K562 (cell line): ENCODE measurements at regions not wholly inside any gene's neighbourhood (a gene's known extent, or its start where the extent isn't known, plus 50 kb on each side); places are given as distances from the start of the nearest gene placed in this dataset.
A peak's percentile ranks its signal among the peaks of the same experiment; 100 is the strongest.

Experiments used
- ATAC-seq: fragments of 200-7000 bp; cut with Tn5 transposase; 3 replicates; pipeline ENCODE4 v1.9.1; 2020; ENCODE audit warnings: moderate library complexity
- BruUV-seq: library from RNA; stranded (reverse); fragments of 400-500 nt; replicated peaks from 2 replicates; lab custom pipeline; 2021; lab: Mats Ljungman, UMichigan
- CTCF ChIA-PET: fragments of 300-600 bp; formaldehyde crosslinking; extraction: SDS; loops from one replicate; lab custom pipeline; 2021; ENCODE audit warnings: low intra/inter-chr PET ratio; lab: Yijun Ruan, JAX
- POLR2A ChIA-PET: fragments of 300-600, 350-650 bp; sonication (Branson Sonifier 250); formaldehyde crosslinking; extraction: SDS; loops from one replicate; lab custom pipeline; 2021; ENCODE audit warnings: antibody characterized with exemption, inconsistent platforms; lab: Yijun Ruan, JAX
- DNase-seq, 4 experiments: peaks; one replicate each; pipeline versions ENCODE4 v3.0.0 to v3.0.0-alpha.2; 2011 to 2018; ENCODE audit warnings: low spot score in 3 of 4, mixed read lengths in 3 of 4; ENCODE audit errors: extremely low read depth in 1 of 4
- FAIRE-seq: peaks from 2 replicates; lab custom pipeline; 2011; peaks lifted over from hg19 to GRCh38; lab: Jason Lieb, UNC
- H2AFZ ChIP-seq: 2 replicates; pipeline ENCODE4 v1.6.0; 2011; ENCODE audit warnings: low read depth, low read length, control low read depth, inconsistent platforms
- H3K27ac ChIP-seq: fragments of 200-600 bp; 3 replicates; pipeline ENCODE4 v1.8.0; 2011; ENCODE audit warnings: low read depth, mild to moderate bottlenecking, control low read depth, inconsistent platforms, low read length, moderate library complexity, mixed read lengths; ENCODE audit errors: extremely low read depth
- H3K27me3 ChIP-seq, 2 experiments: fragments of 300-600 bp in 1 of 2; 2 replicates in 1 of 2; 3 replicates in 1 of 2; pipeline versions ENCODE4 v1.6.0 to v1.8.0; 2011; ENCODE audit warnings: inconsistent platforms in 2 of 2, low read length in 2 of 2, mild to moderate bottlenecking in 1 of 2, mixed read lengths in 1 of 2, moderate library complexity in 1 of 2; ENCODE audit not compliant: control insufficient read depth in 2 of 2, insufficient read depth in 2 of 2
- H3K36me3 ChIP-seq: fragments of 300-600 bp; 3 replicates; pipeline ENCODE4 v1.8.0; 2011; ENCODE audit warnings: mild to moderate bottlenecking, low read length, inconsistent platforms; ENCODE audit not compliant: control insufficient read depth, insufficient read depth
- H3K4me1 ChIP-seq, 2 experiments: fragments of 200-600 bp in 1 of 2; replicated peaks in 1 of 2; 2 replicates in 1 of 2; 3 replicates in 1 of 2; pipeline versions ENCODE4 v1.5.1 to v1.8.0; 2011; ENCODE audit warnings: inconsistent platforms in 2 of 2, low read length in 2 of 2, mild to moderate bottlenecking in 1 of 2, mixed read lengths in 1 of 2, moderate library complexity in 1 of 2; ENCODE audit not compliant: control insufficient read depth in 2 of 2, insufficient read depth in 2 of 2
- H3K4me2 ChIP-seq: 2 replicates; pipeline ENCODE4 v1.6.1; 2011; ENCODE audit warnings: low read length, control low read depth, inconsistent platforms, mixed read lengths; ENCODE audit not compliant: insufficient read depth
- H3K4me3 ChIP-seq: fragments of 200-600 bp; sonication (generic), shearing (Covaris generic); 2 replicates; pipeline ENCODE4 v1.5.1; 2016; ENCODE audit warnings: control low read depth, inconsistent platforms
- H3K79me2 ChIP-seq: fragments of 200-600 bp; 3 replicates; pipeline ENCODE4 v1.8.0; 2011; ENCODE audit warnings: low read length, inconsistent platforms; ENCODE audit not compliant: control insufficient read depth, insufficient read depth
- H3K9ac ChIP-seq, 2 experiments: 2 replicates each; pipeline versions ENCODE4 v1.6.0 to v1.6.1; 2011; ENCODE audit warnings: low read depth in 2 of 2, low read length in 2 of 2, control low read depth in 1 of 2, inconsistent platforms in 1 of 2, mild to moderate bottlenecking in 1 of 2, mixed read lengths in 1 of 2; ENCODE audit not compliant: insufficient read depth in 1 of 2
- H3K9me1 ChIP-seq: one replicate; pipeline ENCODE4 v1.6.0; 2011; ENCODE audit warnings: inconsistent platforms, mild to moderate bottlenecking, low read length, moderate library complexity; ENCODE audit not compliant: control insufficient read depth, insufficient read depth
- H3K9me3 ChIP-seq: replicated peaks from 2 replicates; pipeline ENCODE4 v1.5.1; 2011; ENCODE audit warnings: low read depth, low read length, inconsistent platforms; ENCODE audit not compliant: control insufficient read depth, insufficient read depth
- H4K20me1 ChIP-seq: replicated peaks from 2 replicates; pipeline ENCODE4 v1.6.1; 2011; ENCODE audit warnings: low read length, inconsistent platforms, mixed read lengths; ENCODE audit not compliant: control insufficient read depth, insufficient read depth
- CCNT2 ChIP-seq: IDR thresholded peaks from 2 replicates; pipeline ENCODE4 v1.6.1; 2011; ENCODE audit warnings: borderline replicate concordance, low read depth, mild to moderate bottlenecking, moderate library complexity, mixed read lengths, low read length; ENCODE audit not compliant: insufficient read length; ENCODE audit errors: extremely low read depth
- CEBPG ChIP-seq, 3 experiments: fragments of 200-800 bp in 1 of 3; sonication (Bioruptor generic) in 1 of 3; sonication (generic) in 1 of 3; formaldehyde crosslinking in 1 of 3; IDR thresholded peaks in 2 of 3; conservative IDR thresholded peaks in 1 of 3; 2 replicates each; pipeline versions ENCODE4 v1.6.1 to v1.8.0; 2016 to 2022; ENCODE audit warnings: missing compliant biosample characterization in 2 of 3, missing genetic modification characterization in 2 of 3, mild to moderate bottlenecking in 1 of 3, missing genetic modification reagents in 1 of 3
- ELF2 ChIP-seq: fragments of 250-450 bp; sonication (Bioruptor Pico); IDR thresholded peaks from 2 replicates; pipeline ENCODE4 v1.5.0; 2021; ENCODE audit warnings: mild to moderate bottlenecking
- EWSR1 ChIP-seq: fragments of 450-650 bp; IDR thresholded peaks from 2 replicates; pipeline ENCODE4 v1.6.1; 2018; ENCODE audit warnings: borderline replicate concordance, mild to moderate bottlenecking, low read depth, moderate library complexity; ENCODE audit not compliant: partially characterized antibody
- VEZF1 ChIP-seq: fragments of 200-800 bp; sonication (Bioruptor generic); IDR thresholded peaks from 2 replicates; pipeline ENCODE4 v1.6.1; 2017; ENCODE audit warnings: missing genetic modification characterization, missing compliant biosample characterization
- ZFP91 ChIP-seq: sonication (generic); formaldehyde crosslinking; IDR thresholded peaks from 2 replicates; pipeline ENCODE4 v1.8.0; 2022; ENCODE audit warnings: mild to moderate bottlenecking, missing genetic modification reagents
- ZNF316 ChIP-seq: fragments of 450-650 bp; IDR thresholded peaks from 2 replicates; pipeline ENCODE4 v1.6.1; 2016
- ZNF511 ChIP-seq: sonication (generic); formaldehyde crosslinking; IDR thresholded peaks from 2 replicates; pipeline ENCODE4 v1.8.0; 2022; ENCODE audit warnings: mild to moderate bottlenecking, missing genetic modification reagents
- WGBS: fragments of 100-300 bp; shearing (Covaris generic); methylation state at CpG from one replicate; pipeline ENCODE4 v1.1.6; 2016; ENCODE audit warnings: low coverage, mixed read lengths; ENCODE audit not compliant: insufficient coverage; ENCODE audit errors: missing lambda C conversion rate; 5-methylcytosine and 5-hydroxymethylcytosine counted together
- in situ Hi-C: fragments of 300-500 bp; cut with MboI; formaldehyde crosslinking; loops from 4 replicates; pipeline ENCODE4 v1.15.0; 2018; ENCODE audit warnings: inconsistent platforms, mixed read lengths
- intact Hi-C: fragments of 100-400 bp; cut with micrococcal nuclease; formaldehyde crosslinking; loops from 2 replicates; pipeline ENCODE4 v1.14.2; 2022

DNA sequence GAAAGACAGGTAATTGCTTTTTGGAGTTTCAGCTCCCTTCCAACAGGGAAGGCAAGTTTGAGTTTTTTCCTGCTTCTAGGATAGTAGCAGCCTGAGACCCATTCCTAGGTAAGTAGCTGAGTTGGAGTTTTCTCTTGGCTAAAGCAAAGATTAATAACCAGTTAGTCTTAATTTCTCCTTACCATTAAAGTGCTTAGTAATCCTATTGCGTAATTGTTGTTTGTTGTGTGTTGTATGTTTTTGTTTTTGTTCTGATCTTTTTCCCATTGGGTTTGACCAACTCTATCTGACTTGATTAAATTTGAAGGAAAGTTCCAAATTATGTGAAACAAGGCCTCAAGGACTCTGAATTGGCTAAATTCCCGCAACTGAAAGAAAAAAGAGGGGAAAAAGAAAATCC is 83.5 kb downstream of the TBX22 start:
- no peak overlapping the region for H3K9ac ChIP-seq
- no peaks in the 10 kb centered on the region for H4K20me1 ChIP-seq
- POLR2A ChIA-PET, result no interaction called here
- no peak overlapping the region for H3K27ac ChIP-seq
- no peaks in the 10 kb centered on the region for H3K27me3 ChIP-seq
- H2AFZ ChIP-seq, result no peak overlapping the region
- whole genome bisulfite sequencing, result 0% methylated on average over 2 of the region's 2 CpGs
- intact Hi-C loops, result no loop called here
- FAIRE-seq, result no peak
- CTCF ChIA-PET, result no interaction called here
- H3K4me1 ChIP-seq, result no peaks in the 10 kb centered on the region
- TF ChIP-seq CEBPG (CRISPR knock-in tag; IDR thresholded peaks at IDR 0.05) (no peak), CEBPG (tag; conservative IDR thresholded peaks at IDR 0.05 in 1 of 2, IDR thresholded peaks at IDR 0.05 in 1 of 2) (peak in 1 of 2 experiments; percentile 61; a peak in 2 of 4 replicates), CCNT2 (no peak)
- TF ChIP-seq, all 486 proteins: peak for 1
- Histone ChIP-seq H3K9me3 (no peaks in the 10 kb centered on the region), H3K9me1 (no peaks in the 10 kb centered on the region), H3K4me3 (no peak overlapping the region), H3K36me3 (no peaks in the 10 kb centered on the region), H3K4me2 (no peak overlapping the region), H3K79me2 (no peaks in the 10 kb centered on the region)
- in situ Hi-C loops, result no loop called here
- no TSS peak for BruUV-seq
- no peak for ATAC-seq
- no peak for DNase-seq

DNA sequence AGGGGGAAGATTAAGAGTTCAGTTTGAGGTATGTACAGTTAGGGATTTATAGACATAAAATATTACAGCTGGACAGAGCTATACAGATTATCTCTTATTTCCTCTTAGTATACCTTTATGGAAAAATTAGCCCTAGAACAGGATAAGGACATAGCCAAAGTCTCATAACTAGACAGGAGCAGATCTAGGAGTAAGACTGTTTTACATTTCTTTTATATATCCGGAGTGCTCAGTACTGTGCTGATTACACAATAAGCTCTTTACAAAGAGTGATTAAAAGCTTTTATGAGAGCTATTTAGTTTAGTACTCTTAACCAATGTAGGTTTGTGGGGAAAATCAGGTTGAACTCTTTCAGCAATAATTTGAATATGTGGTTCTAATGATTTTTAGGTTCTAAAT is 105.8 kb downstream of the TBX22 start:
- no peaks in the 10 kb centered on the region for H3K9me3 ChIP-seq
- in situ Hi-C loops, result no loop called here
- no peak overlapping the region for H3K9ac ChIP-seq
- DNase-seq (no peak), ATAC-seq (no peak), FAIRE-seq (no peak)
- 0% methylated on average over 1 of the region's 1 CpG for WGBS
- no peaks in the 10 kb centered on the region for H3K4me1 ChIP-seq
- H3K27ac ChIP-seq, result no peak overlapping the region
- no peak overlapping the region for H2AFZ ChIP-seq
- H4K20me1 ChIP-seq, result no peaks in the 10 kb centered on the region
- H3K27me3 ChIP-seq, result no peaks in the 10 kb centered on the region
- H3K36me3 ChIP-seq, result no peaks in the 10 kb centered on the region
- no peaks in the 10 kb centered on the region for H3K9me1 ChIP-seq
- BruUV-seq, result no TSS peak
- no peak overlapping the region for H3K4me3 ChIP-seq
- no peak overlapping the region for H3K4me2 ChIP-seq
- POLR2A ChIA-PET, result no interaction called here
- intact Hi-C loops, result no loop called here
- CTCF ChIA-PET, result no interaction called here
- no peaks in the 10 kb centered on the region for H3K79me2 ChIP-seq
- no peak for TF ChIP-seq ZNF316
- no peak for TF ChIP-seq ZNF511 (CRISPR knock-in tag)
- no peak for TF ChIP-seq EWSR1
- TF ChIP-seq VEZF1 (CRISPR knock-in tag), result no peak
- TF ChIP-seq ZFP91 (CRISPR knock-in tag), result no peak
- no peak for TF ChIP-seq ELF2
